Muscle layer of colon (tissue), 2 donors: ENCODE measurements at regions not wholly inside any gene's neighbourhood (a gene's known extent, or its start where the extent isn't known, plus 50 kb on each side); places are given as distances from the start of the nearest gene placed in this dataset.

Experiments
- H3K27ac ChIP-seq: one replicate; pipeline ENCODE4 v1.7.0; 2013; ENCODE audit warnings: low read depth, mild to moderate bottlenecking, low read length, moderate library complexity
- H3K27me3 ChIP-seq, 2 donors: one replicate each; pipeline ENCODE4 v1.7.0; 2013; ENCODE audit warnings: low read length in 2 of 2, mild to moderate bottlenecking in 2 of 2; ENCODE audit not compliant: insufficient read depth in 2 of 2, control insufficient read depth in 1 of 2
- H3K36me3 ChIP-seq: one replicate; pipeline ENCODE4 v1.7.0; 2013; ENCODE audit warnings: mild to moderate bottlenecking, low read length; ENCODE audit not compliant: insufficient read depth
- H3K4me1 ChIP-seq: one replicate; pipeline ENCODE4 v1.7.0; 2013; ENCODE audit warnings: mild to moderate bottlenecking, low read length; ENCODE audit not compliant: insufficient read depth
- H3K4me3 ChIP-seq, 2 donors: one replicate each; pipeline ENCODE4 v1.7.0; 2013; ENCODE audit warnings: low read length in 2 of 2, low read depth in 1 of 2, mild to moderate bottlenecking in 1 of 2, moderate library complexity in 1 of 2
- H3K9ac ChIP-seq: one replicate; pipeline ENCODE4 v1.7.0; 2013; ENCODE audit warnings: low read length
- H3K9me3 ChIP-seq: one replicate; pipeline ENCODE4 v1.7.0; 2013; ENCODE audit warnings: mild to moderate bottlenecking, low read length
- donor health status: abdominal sarcoma.
- donor health status: Adenocarcinoma of cecum.

GRCh38 chr10:64598600-64598999 lies 1077.4 kb downstream of the REEP3 start:
- no peaks in the 10 kb centered on the region for H3K27me3 ChIP-seq
- no peak overlapping the region for H3K27ac ChIP-seq
- no peaks in the 10 kb centered on the region for H3K4me1 ChIP-seq
- H3K4me3 ChIP-seq: no peak overlapping the region
- no peaks in the 10 kb centered on the region for H3K36me3 ChIP-seq
- H3K9ac ChIP-seq: no peak overlapping the region
- no peaks in the 10 kb centered on the region for H3K9me3 ChIP-seq

- Histone ChIP-seq H3K27me3 (no peaks in the 10 kb centered on the region), H3K4me3 (no peak overlapping the region), H3K4me1 (no peaks in the 10 kb centered on the region), H3K36me3 (no peaks in the 10 kb centered on the region), H3K9me3 (no peaks in the 10 kb centered on the region), H3K27ac (no peak overlapping the region), H3K9ac (no peak overlapping the region)
These were observed 1080.1 kb downstream of the REEP3 start for GRCh38 chr10:64601298-64601697.

GRCh38 chr10:64617085-64617484 lies 1095.9 kb downstream of the REEP3 start:
- Histone ChIP-seq H3K27ac (no peak overlapping the region), H3K9me3 (no peaks in the 10 kb centered on the region), H3K4me3 (no peak overlapping the region), H3K27me3 (no peaks in the 10 kb centered on the region), H3K9ac (no peak overlapping the region), H3K4me1 (no peaks in the 10 kb centered on the region), H3K36me3 (no peaks in the 10 kb centered on the region)

- Histone ChIP-seq H3K36me3 (no peaks in the 10 kb centered on the region), H3K9me3 (no peaks in the 10 kb centered on the region), H3K27me3 (no peaks in the 10 kb centered on the region), H3K9ac (no peak overlapping the region), H3K4me3 (no peak overlapping the region), H3K27ac (no peak overlapping the region), H3K4me1 (no peaks in the 10 kb centered on the region)
These were observed 1097.9 kb downstream of the REEP3 start for GRCh38 chr10:64619102-64619501.

GRCh38 chr10:64626924-64627323 lies 1105.7 kb downstream of the REEP3 start:
- Histone ChIP-seq H3K27ac (no peak overlapping the region), H3K4me1 (no peaks in the 10 kb centered on the region), H3K27me3 (no peaks in the 10 kb centered on the region), H3K9ac (no peak overlapping the region), H3K36me3 (no peaks in the 10 kb centered on the region), H3K4me3 (no peak overlapping the region), H3K9me3 (no peaks in the 10 kb centered on the region)

DNA sequence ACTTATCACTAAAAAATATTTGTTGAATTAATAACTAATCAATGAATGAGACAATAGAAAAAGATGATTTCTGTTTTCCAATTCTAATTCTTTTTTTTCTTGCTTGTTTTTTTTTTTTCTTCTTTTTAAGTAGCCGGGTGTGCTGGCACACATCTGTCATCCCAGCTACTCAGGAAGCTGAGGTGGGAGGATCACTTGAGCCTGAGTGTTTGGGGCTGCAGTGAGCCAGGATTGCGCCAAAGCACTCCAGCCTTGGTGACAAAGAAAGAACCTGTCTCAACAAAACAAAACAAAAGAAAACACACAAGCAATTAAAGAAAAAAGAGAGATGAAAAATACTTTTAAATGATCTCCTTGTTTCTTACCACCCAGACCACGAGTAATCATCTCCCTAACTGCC lies 1109.3 kb downstream of the REEP3 start:
- H3K9ac ChIP-seq: no peak overlapping the region
- H3K27me3 ChIP-seq: no peaks in the 10 kb centered on the region
- H3K9me3 ChIP-seq: no peaks in the 10 kb centered on the region
- no peak overlapping the region for H3K4me3 ChIP-seq
- H3K4me1 ChIP-seq: no peaks in the 10 kb centered on the region
- H3K36me3 ChIP-seq: no peaks in the 10 kb centered on the region
- no peak overlapping the region for H3K27ac ChIP-seq

DNA sequence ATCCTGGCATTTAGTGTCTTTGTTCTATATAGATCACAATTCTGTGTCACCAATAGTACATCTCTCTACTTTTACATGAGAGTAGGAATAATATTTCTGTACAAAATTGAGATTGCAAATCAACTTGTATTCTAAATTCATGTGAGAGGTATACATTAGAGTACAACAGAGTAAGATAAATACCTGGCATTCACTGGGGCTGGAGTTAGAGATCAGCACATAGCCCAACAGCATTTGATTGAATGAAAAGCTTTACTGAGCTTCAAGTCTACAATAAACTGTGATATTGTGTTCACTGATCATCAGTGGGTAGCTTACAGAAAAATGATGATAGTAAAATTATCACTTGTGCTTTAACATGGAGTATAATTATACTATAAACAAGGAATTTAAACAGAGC lies 1114.7 kb downstream of the REEP3 start:
- H3K9me3 ChIP-seq: no peaks in the 10 kb centered on the region
- no peaks in the 10 kb centered on the region for H3K27me3 ChIP-seq
- no peaks in the 10 kb centered on the region for H3K36me3 ChIP-seq
- no peak overlapping the region for H3K27ac ChIP-seq
- no peaks in the 10 kb centered on the region for H3K4me1 ChIP-seq
- no peak overlapping the region for H3K9ac ChIP-seq
- H3K4me3 ChIP-seq: no peak overlapping the region

DNA sequence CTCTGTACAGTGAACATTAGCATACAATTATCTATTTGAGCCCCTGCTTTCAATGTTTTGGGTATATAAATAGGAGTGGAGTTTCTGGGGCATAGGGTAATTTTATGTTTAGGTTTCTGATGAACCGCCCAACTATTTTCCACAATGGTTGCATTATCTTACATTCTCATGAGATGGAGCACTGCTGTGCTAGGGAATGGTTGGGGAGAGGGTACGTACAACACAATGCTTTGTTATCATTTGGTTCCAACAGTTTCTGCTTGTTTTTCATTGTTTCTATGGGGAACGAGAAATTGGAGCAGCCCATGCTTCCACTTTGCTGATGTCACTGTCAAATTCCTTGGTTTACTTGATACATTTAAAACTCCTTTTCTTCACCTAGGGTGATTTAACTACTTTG lies 1115.3 kb downstream of the REEP3 start:
- Histone ChIP-seq H3K27me3 (no peaks in the 10 kb centered on the region), H3K4me3 (no peak overlapping the region), H3K9me3 (no peaks in the 10 kb centered on the region), H3K27ac (no peak overlapping the region), H3K4me1 (no peaks in the 10 kb centered on the region), H3K36me3 (no peaks in the 10 kb centered on the region), H3K9ac (no peak overlapping the region)

GRCh38 chr10:64637939-64638338 lies 1116.7 kb downstream of the REEP3 start:
- no peak overlapping the region for H3K27ac ChIP-seq
- H3K9ac ChIP-seq: no peak overlapping the region
- H3K36me3 ChIP-seq: no peaks in the 10 kb centered on the region
- no peaks in the 10 kb centered on the region for H3K4me1 ChIP-seq
- H3K9me3 ChIP-seq: no peaks in the 10 kb centered on the region
- no peaks in the 10 kb centered on the region for H3K27me3 ChIP-seq
- H3K4me3 ChIP-seq: no peak overlapping the region

GRCh38 chr10:64648915-64649314 lies 1127.7 kb downstream of the REEP3 start:
- no peaks in the 10 kb centered on the region for H3K4me1 ChIP-seq
- H3K36me3 ChIP-seq: no peaks in the 10 kb centered on the region
- no peaks in the 10 kb centered on the region for H3K27me3 ChIP-seq
- no peaks in the 10 kb centered on the region for H3K9me3 ChIP-seq
- H3K9ac ChIP-seq: no peak overlapping the region
- H3K27ac ChIP-seq: no peak overlapping the region
- H3K4me3 ChIP-seq: no peak overlapping the region

- no peak overlapping the region for H3K27ac ChIP-seq
- no peaks in the 10 kb centered on the region for H3K36me3 ChIP-seq
- no peaks in the 10 kb centered on the region for H3K4me1 ChIP-seq
- H3K4me3 ChIP-seq: no peak overlapping the region
- no peaks in the 10 kb centered on the region for H3K9me3 ChIP-seq
- no peaks in the 10 kb centered on the region for H3K27me3 ChIP-seq
- H3K9ac ChIP-seq: no peak overlapping the region
These were observed 1137.3 kb downstream of the REEP3 start for GRCh38 chr10:64658528-64658927.

- no peaks in the 10 kb centered on the region for H3K27me3 ChIP-seq
- H3K4me3 ChIP-seq: no peak overlapping the region
- H3K27ac ChIP-seq: no peak overlapping the region
- no peaks in the 10 kb centered on the region for H3K4me1 ChIP-seq
- H3K36me3 ChIP-seq: no peaks in the 10 kb centered on the region
- H3K9ac ChIP-seq: no peak overlapping the region
- H3K9me3 ChIP-seq: no peaks in the 10 kb centered on the region
These were observed 1138.1 kb downstream of the REEP3 start for GRCh38 chr10:64659311-64659710.
